ENCODE measurements at regions not wholly inside any gene's neighbourhood (a gene's known extent, or its start where the extent isn't known, plus 50 kb on each side); places are given as distances from the start of the nearest gene placed in this dataset.

GRCh38 chr15:36373550-36373949 lies 205.9 kb upstream of the CDIN1 start:
- TF ChIP-seq CTCF (conservative IDR thresholded peaks at IDR 0.05) = no peak
- TF ChIP-seq EZH2 (IDR thresholded peaks at IDR 0.05; ENCODE audit: low read depth) = no peak

Measured in PC-9 (cell line).